H1 (cell line): ENCODE measurements at regions not wholly inside any gene's neighbourhood (a gene's known extent, or its start where the extent isn't known, plus 50 kb on each side); places are given as distances from the start of the nearest gene placed in this dataset.

ENCODE experiments used
- CTBP2 ChIP-seq: IDR thresholded peaks from 2 replicates; pipeline ENCODE4 v1.7.0; 2011; ENCODE audit warnings: borderline replicate concordance, mild to moderate bottlenecking, moderate library complexity, mixed read lengths, low read length; ENCODE audit not compliant: insufficient read depth, insufficient read length
- GTF2F1 ChIP-seq: IDR thresholded peaks from 2 replicates; pipeline ENCODE4 v1.6.1; 2012; ENCODE audit warnings: low read depth, low read length, improper control_type of control experiment, borderline replicate concordance
- JUN ChIP-seq: IDR thresholded peaks from 2 replicates; pipeline ENCODE4 v1.6.1; 2011; ENCODE audit warnings: low read depth, mild to moderate bottlenecking, improper control_type of control experiment, low read length
- YY1 ChIP-seq: IDR thresholded peaks from 2 replicates; pipeline ENCODE4 v1.6.1; 2011; ENCODE audit warnings: low read depth, mild to moderate bottlenecking, low read length
- TF ChIP-seq, protein P1 (sequence below): IDR thresholded peaks from 2 replicates; pipeline ENCODE4 v1.6.1; 2011; ENCODE audit warnings: low read depth, mild to moderate bottlenecking, low read length; ENCODE audit not compliant: insufficient read depth
- TF ChIP-seq, protein P2 (sequence below): fragments of 300-600 bp; sonication (generic); IDR thresholded peaks from 2 replicates; pipeline ENCODE4 v1.7.1; 2012; ENCODE audit warnings: low read length, moderate library complexity, mild to moderate bottlenecking, inconsistent platforms; ENCODE audit not compliant: insufficient replicate concordance
- TF ChIP-seq, protein P3 (sequence below), 3 experiments: IDR thresholded peaks; 1 replicate in 2 of 3; 2 replicates in 1 of 3; pipeline versions ENCODE4 v1.5.1 to v1.6.1; 2011; ENCODE audit warnings: low read length in 3 of 3, mild to moderate bottlenecking in 3 of 3, inconsistent platforms in 2 of 3, low read depth in 1 of 3, moderate library complexity in 1 of 3; ENCODE audit not compliant: insufficient read depth in 1 of 3; ENCODE audit errors: control extremely low read depth in 1 of 3

DNA sequence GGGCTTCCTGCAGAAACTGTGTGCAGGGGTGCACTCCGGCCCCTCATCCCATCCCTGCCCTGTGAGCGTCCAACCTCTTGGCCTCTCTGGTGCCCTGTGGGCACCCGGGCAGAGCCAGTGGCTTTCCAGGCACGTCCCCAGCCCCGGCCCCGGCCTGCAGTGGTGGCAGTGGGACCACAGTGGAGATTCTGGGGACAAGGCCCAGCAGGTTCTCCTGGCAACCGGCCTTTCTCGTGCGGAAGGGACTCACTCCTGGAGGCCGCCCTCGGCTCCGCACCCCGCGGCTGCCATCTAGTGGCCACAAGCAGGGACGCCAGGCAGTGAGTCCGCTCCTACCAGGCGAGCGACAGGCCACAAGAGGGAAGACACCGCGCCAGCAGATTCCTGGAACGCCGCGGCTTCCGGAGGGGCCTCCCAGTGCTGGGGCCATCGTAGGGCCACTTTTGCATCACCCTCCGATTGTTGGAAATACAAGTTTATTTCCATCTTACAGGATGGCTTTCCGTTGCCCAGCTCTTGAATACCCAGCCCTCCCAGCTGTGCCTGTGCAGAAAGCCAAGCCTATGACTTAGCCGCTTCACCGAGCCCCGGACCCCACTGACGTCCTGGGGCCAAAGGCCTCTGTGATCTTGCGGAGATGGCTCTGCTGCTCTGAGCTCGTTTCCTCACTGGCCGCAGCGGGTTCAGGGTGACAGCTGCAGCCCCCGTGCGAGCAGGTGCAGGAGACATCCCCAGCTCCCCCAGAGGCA, 357.3 kb downstream of the CTTN start (continued):
- no peak for TF ChIP-seq YY1
- no peak for TF ChIP-seq GTF2F1
- TF ChIP-seq, protein P1, sequence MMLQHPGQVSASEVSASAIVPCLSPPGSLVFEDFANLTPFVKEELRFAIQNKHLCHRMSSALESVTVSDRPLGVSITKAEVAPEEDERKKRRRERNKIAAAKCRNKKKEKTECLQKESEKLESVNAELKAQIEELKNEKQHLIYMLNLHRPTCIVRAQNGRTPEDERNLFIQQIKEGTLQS: 0 out of 2 replicates have a peak, but pooled peaks have one; percentile 11
- TF ChIP-seq, protein P2, sequence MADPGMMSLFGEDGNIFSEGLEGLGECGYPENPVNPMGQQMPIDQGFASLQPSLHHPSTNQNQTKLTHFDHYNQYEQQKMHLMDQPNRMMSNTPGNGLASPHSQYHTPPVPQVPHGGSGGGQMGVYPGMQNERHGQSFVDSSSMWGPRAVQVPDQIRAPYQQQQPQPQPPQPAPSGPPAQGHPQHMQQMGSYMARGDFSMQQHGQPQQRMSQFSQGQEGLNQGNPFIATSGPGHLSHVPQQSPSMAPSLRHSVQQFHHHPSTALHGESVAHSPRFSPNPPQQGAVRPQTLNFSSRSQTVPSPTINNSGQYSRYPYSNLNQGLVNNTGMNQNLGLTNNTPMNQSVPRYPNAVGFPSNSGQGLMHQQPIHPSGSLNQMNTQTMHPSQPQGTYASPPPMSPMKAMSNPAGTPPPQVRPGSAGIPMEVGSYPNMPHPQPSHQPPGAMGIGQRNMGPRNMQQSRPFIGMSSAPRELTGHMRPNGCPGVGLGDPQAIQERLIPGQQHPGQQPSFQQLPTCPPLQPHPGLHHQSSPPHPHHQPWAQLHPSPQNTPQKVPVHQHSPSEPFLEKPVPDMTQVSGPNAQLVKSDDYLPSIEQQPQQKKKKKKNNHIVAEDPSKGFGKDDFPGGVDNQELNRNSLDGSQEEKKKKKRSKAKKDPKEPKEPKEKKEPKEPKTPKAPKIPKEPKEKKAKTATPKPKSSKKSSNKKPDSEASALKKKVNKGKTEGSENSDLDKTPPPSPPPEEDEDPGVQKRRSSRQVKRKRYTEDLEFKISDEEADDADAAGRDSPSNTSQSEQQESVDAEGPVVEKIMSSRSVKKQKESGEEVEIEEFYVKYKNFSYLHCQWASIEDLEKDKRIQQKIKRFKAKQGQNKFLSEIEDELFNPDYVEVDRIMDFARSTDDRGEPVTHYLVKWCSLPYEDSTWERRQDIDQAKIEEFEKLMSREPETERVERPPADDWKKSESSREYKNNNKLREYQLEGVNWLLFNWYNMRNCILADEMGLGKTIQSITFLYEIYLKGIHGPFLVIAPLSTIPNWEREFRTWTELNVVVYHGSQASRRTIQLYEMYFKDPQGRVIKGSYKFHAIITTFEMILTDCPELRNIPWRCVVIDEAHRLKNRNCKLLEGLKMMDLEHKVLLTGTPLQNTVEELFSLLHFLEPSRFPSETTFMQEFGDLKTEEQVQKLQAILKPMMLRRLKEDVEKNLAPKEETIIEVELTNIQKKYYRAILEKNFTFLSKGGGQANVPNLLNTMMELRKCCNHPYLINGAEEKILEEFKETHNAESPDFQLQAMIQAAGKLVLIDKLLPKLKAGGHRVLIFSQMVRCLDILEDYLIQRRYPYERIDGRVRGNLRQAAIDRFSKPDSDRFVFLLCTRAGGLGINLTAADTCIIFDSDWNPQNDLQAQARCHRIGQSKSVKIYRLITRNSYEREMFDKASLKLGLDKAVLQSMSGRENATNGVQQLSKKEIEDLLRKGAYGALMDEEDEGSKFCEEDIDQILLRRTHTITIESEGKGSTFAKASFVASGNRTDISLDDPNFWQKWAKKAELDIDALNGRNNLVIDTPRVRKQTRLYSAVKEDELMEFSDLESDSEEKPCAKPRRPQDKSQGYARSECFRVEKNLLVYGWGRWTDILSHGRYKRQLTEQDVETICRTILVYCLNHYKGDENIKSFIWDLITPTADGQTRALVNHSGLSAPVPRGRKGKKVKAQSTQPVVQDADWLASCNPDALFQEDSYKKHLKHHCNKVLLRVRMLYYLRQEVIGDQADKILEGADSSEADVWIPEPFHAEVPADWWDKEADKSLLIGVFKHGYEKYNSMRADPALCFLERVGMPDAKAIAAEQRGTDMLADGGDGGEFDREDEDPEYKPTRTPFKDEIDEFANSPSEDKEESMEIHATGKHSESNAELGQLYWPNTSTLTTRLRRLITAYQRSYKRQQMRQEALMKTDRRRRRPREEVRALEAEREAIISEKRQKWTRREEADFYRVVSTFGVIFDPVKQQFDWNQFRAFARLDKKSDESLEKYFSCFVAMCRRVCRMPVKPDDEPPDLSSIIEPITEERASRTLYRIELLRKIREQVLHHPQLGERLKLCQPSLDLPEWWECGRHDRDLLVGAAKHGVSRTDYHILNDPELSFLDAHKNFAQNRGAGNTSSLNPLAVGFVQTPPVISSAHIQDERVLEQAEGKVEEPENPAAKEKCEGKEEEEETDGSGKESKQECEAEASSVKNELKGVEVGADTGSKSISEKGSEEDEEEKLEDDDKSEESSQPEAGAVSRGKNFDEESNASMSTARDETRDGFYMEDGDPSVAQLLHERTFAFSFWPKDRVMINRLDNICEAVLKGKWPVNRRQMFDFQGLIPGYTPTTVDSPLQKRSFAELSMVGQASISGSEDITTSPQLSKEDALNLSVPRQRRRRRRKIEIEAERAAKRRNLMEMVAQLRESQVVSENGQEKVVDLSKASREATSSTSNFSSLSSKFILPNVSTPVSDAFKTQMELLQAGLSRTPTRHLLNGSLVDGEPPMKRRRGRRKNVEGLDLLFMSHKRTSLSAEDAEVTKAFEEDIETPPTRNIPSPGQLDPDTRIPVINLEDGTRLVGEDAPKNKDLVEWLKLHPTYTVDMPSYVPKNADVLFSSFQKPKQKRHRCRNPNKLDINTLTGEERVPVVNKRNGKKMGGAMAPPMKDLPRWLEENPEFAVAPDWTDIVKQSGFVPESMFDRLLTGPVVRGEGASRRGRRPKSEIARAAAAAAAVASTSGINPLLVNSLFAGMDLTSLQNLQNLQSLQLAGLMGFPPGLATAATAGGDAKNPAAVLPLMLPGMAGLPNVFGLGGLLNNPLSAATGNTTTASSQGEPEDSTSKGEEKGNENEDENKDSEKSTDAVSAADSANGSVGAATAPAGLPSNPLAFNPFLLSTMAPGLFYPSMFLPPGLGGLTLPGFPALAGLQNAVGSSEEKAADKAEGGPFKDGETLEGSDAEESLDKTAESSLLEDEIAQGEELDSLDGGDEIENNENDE: no peak
- no peak for TF ChIP-seq JUN
- TF ChIP-seq, protein P3, sequence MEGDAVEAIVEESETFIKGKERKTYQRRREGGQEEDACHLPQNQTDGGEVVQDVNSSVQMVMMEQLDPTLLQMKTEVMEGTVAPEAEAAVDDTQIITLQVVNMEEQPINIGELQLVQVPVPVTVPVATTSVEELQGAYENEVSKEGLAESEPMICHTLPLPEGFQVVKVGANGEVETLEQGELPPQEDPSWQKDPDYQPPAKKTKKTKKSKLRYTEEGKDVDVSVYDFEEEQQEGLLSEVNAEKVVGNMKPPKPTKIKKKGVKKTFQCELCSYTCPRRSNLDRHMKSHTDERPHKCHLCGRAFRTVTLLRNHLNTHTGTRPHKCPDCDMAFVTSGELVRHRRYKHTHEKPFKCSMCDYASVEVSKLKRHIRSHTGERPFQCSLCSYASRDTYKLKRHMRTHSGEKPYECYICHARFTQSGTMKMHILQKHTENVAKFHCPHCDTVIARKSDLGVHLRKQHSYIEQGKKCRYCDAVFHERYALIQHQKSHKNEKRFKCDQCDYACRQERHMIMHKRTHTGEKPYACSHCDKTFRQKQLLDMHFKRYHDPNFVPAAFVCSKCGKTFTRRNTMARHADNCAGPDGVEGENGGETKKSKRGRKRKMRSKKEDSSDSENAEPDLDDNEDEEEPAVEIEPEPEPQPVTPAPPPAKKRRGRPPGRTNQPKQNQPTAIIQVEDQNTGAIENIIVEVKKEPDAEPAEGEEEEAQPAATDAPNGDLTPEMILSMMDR (IDR thresholded peaks at IDR 0.05; ENCODE audit: control extremely low read depth in 1 of 3, insufficient read depth in 1 of 3, low read depth in 1 of 3, low read length in 3 of 3): peak; percentile 95 to 99 (median 96)
- TF ChIP-seq CTBP2: no peak
